ENCODE measurements at regions not wholly inside any gene's neighbourhood (a gene's known extent, or its start where the extent isn't known, plus 50 kb on each side); places are given as distances from the start of the nearest gene placed in this dataset.

DNA sequence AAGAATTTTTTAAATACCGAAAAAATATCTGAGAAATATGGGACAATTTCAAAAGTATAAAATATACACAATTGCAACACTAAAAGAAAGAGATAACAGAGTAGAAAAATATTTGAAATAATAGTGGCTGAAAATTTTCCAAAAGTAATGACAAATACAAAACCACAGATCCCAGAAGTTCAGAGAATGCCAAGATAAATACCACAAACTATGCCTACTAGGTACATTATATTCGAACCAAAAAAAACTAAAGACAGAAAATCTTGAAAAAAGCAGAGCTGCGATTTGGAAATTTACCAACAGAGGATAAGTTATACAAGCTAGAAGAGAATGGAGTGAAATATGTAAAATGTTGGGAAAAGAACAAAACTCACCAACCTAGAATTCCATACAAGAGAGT lies 191.3 kb upstream of the ELAC2 start:
- Mint-ChIP-seq H3K4me1 (no peaks in the 10 kb centered on the region), H3K27ac (no peak overlapping the region), H3K9me3 (peaks cover 5% of the 10 kb centered on the region; the same call in 2 of the 3 replicates), H3K36me3 (ENCODE audit: low read depth) (no peaks in the 10 kb centered on the region), H3K27me3 (ENCODE audit: insufficient read depth, low read depth, poor library complexity) (no peaks in the 10 kb centered on the region), H3K4me3 (no peak overlapping the region)
- no peak for DNase-seq (ENCODE audit: low spot score)
- H2AFZ ChIP-seq = no peak overlapping the region
- TF ChIP-seq ZNF331 (CRISPR knock-in tag; IDR thresholded peaks at IDR 0.05; ENCODE audit: low read depth) (no peak), NANOG (IDR thresholded peaks at IDR 0.05; ENCODE audit: borderline replicate concordance) (no peak), ZNF114 (CRISPR knock-in tag; IDR thresholded peaks at IDR 0.05) (no peak)
- TF ChIP-seq, protein P1, sequence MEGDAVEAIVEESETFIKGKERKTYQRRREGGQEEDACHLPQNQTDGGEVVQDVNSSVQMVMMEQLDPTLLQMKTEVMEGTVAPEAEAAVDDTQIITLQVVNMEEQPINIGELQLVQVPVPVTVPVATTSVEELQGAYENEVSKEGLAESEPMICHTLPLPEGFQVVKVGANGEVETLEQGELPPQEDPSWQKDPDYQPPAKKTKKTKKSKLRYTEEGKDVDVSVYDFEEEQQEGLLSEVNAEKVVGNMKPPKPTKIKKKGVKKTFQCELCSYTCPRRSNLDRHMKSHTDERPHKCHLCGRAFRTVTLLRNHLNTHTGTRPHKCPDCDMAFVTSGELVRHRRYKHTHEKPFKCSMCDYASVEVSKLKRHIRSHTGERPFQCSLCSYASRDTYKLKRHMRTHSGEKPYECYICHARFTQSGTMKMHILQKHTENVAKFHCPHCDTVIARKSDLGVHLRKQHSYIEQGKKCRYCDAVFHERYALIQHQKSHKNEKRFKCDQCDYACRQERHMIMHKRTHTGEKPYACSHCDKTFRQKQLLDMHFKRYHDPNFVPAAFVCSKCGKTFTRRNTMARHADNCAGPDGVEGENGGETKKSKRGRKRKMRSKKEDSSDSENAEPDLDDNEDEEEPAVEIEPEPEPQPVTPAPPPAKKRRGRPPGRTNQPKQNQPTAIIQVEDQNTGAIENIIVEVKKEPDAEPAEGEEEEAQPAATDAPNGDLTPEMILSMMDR (conservative IDR thresholded peaks at IDR 0.05; ENCODE audit: low read depth in 2 of 2) = no peak
- TF ChIP-seq, protein P2, sequence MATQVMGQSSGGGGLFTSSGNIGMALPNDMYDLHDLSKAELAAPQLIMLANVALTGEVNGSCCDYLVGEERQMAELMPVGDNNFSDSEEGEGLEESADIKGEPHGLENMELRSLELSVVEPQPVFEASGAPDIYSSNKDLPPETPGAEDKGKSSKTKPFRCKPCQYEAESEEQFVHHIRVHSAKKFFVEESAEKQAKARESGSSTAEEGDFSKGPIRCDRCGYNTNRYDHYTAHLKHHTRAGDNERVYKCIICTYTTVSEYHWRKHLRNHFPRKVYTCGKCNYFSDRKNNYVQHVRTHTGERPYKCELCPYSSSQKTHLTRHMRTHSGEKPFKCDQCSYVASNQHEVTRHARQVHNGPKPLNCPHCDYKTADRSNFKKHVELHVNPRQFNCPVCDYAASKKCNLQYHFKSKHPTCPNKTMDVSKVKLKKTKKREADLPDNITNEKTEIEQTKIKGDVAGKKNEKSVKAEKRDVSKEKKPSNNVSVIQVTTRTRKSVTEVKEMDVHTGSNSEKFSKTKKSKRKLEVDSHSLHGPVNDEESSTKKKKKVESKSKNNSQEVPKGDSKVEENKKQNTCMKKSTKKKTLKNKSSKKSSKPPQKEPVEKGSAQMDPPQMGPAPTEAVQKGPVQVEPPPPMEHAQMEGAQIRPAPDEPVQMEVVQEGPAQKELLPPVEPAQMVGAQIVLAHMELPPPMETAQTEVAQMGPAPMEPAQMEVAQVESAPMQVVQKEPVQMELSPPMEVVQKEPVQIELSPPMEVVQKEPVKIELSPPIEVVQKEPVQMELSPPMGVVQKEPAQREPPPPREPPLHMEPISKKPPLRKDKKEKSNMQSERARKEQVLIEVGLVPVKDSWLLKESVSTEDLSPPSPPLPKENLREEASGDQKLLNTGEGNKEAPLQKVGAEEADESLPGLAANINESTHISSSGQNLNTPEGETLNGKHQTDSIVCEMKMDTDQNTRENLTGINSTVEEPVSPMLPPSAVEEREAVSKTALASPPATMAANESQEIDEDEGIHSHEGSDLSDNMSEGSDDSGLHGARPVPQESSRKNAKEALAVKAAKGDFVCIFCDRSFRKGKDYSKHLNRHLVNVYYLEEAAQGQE (IDR thresholded peaks at IDR 0.05; ENCODE audit: unreplicated experiment) = no peak
- no peak for ATAC-seq
- no peaks in the 10 kb centered on the region for H3F3A ChIP-seq (replicated peaks; ENCODE audit: low read depth)
- no peak overlapping the region for H3K4me3 ChIP-seq
- no peaks in the 10 kb centered on the region for H3K36me3 ChIP-seq (ENCODE audit: insufficient read depth)
- H3K4me1 ChIP-seq (ENCODE audit: insufficient read depth) = no peaks in the 10 kb centered on the region
- H3K4me2 ChIP-seq = no peak overlapping the region
- H4K20me1 ChIP-seq (replicated peaks; ENCODE audit: insufficient read depth) = no peaks in the 10 kb centered on the region
- peaks cover 7% of the 10 kb centered on the region for H3K9me2 ChIP-seq (ENCODE audit: insufficient read depth)
- H3K79me2 ChIP-seq (replicated peaks; ENCODE audit: insufficient read depth) = no peaks in the 10 kb centered on the region
- H3K27me3 ChIP-seq (ENCODE audit: insufficient read depth) = no peaks in the 10 kb centered on the region
- H3K27ac ChIP-seq (ENCODE audit: low read depth) = no peak overlapping the region

DNA sequence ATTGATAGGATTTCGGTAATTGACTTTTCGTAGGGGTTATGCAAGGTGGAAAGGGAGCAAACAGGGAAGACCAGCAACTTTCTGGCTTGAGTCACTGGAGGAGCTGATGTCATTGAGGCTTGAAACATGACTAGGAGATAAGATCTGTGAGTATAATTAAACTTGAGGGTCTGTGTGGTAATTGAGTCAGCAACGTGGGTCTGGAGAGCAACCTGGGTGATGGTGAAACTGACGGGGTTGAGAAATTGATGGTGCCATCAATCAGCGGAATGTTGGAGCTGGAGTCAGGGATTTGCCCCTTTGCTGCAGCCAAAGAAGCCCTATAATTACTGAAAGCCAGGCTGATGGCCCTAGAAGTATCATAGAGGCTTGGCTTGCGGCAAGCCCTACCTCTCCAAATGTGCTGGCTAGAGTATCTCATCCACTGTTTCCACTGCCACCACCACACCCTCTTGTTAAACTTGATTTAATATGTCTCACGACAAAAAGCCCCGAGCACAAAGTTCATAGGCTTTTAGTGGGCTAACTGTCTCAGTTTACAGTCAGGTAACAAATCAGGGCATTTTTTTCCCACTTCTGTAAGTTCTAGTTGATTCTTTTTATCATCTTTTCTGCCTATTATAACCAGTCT lies 186.9 kb upstream of the ELAC2 start:
- no peak overlapping the region for H3K4me3 ChIP-seq
- H3K27me3 ChIP-seq (ENCODE audit: insufficient read depth) = no peaks in the 10 kb centered on the region
- no peaks in the 10 kb centered on the region for H4K20me1 ChIP-seq (replicated peaks; ENCODE audit: insufficient read depth)
- H3K36me3 ChIP-seq (ENCODE audit: insufficient read depth) = no peaks in the 10 kb centered on the region
- ATAC-seq = no peak
- no peaks in the 10 kb centered on the region for H3K36me3 Mint-ChIP-seq (ENCODE audit: low read depth)
- no peaks in the 10 kb centered on the region for H3F3A ChIP-seq (replicated peaks; ENCODE audit: low read depth)
- H3K79me2 ChIP-seq (replicated peaks; ENCODE audit: insufficient read depth) = no peaks in the 10 kb centered on the region
- H3K4me1 ChIP-seq (ENCODE audit: insufficient read depth) = no peaks in the 10 kb centered on the region
- no peaks in the 10 kb centered on the region for H3K4me1 Mint-ChIP-seq
- DNase-seq (ENCODE audit: low spot score) = no peak
- peaks cover 7% of the 10 kb centered on the region for H3K9me2 ChIP-seq (ENCODE audit: insufficient read depth)
- no peak overlapping the region for H3K27ac Mint-ChIP-seq
- H3K27me3 Mint-ChIP-seq (ENCODE audit: insufficient read depth, low read depth, poor library complexity) = no peaks in the 10 kb centered on the region
- no peak overlapping the region for H3K27ac ChIP-seq (ENCODE audit: low read depth)
- H3K4me3 Mint-ChIP-seq = no peak overlapping the region
- no peak overlapping the region for H2AFZ ChIP-seq
- no peak overlapping the region for H3K4me2 ChIP-seq
- H3K9me3 Mint-ChIP-seq = peaks cover 3% of the 10 kb centered on the region; the same call in 1 of the 3 replicates
- TF ChIP-seq, protein P3, sequence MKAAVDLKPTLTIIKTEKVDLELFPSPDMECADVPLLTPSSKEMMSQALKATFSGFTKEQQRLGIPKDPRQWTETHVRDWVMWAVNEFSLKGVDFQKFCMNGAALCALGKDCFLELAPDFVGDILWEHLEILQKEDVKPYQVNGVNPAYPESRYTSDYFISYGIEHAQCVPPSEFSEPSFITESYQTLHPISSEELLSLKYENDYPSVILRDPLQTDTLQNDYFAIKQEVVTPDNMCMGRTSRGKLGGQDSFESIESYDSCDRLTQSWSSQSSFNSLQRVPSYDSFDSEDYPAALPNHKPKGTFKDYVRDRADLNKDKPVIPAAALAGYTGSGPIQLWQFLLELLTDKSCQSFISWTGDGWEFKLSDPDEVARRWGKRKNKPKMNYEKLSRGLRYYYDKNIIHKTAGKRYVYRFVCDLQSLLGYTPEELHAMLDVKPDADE (IDR thresholded peaks at IDR 0.05) = no peak
- no peak for TF ChIP-seq ZNF331 (CRISPR knock-in tag; IDR thresholded peaks at IDR 0.05; ENCODE audit: low read depth)
- no peak for TF ChIP-seq ZNF114 (CRISPR knock-in tag; IDR thresholded peaks at IDR 0.05)
- TF ChIP-seq, protein P1 (conservative IDR thresholded peaks at IDR 0.05; ENCODE audit: low read depth in 2 of 2) = no peak
- no peak for TF ChIP-seq EZH2 (IDR thresholded peaks at IDR 0.05; ENCODE audit: low read depth, unreplicated experiment)
